HepG2 (cell line): ENCODE measurements at regions not wholly inside any gene's neighbourhood (a gene's known extent, or its start where the extent isn't known, plus 50 kb on each side); places are given as distances from the start of the nearest gene placed in this dataset.

Experiments
- ATAC-seq: fragments of 200-7000 bp; cut with Tn5 transposase; 3 replicates; pipeline ENCODE4 v1.9.1; 2020; ENCODE audit warnings: mild to moderate bottlenecking, moderate library complexity
- BruUV-seq: library from RNA; stranded (reverse); fragments of 400-500 nt; replicated peaks from 2 replicates; lab custom pipeline; 2021; lab: Mats Ljungman, UMichigan
- CTCF ChIA-PET: fragments of 300-600 bp; formaldehyde crosslinking; extraction: SDS; loops from one replicate; lab custom pipeline; 2021; ENCODE audit warnings: low total read pairs, inconsistent platforms, low intra/inter-chr PET ratio; lab: Yijun Ruan, JAX
- POLR2A ChIA-PET: fragments of 350-600 bp; sonication (Branson Sonifier 250); formaldehyde crosslinking; loops from one replicate; lab custom pipeline; 2020; ENCODE audit warnings: antibody characterized with exemption, inconsistent platforms; lab: Yijun Ruan, JAX
- DNase-seq: peaks from one replicate; pipeline ENCODE4 v3.0.0-alpha.2; 2015; ENCODE audit warnings: low spot score
- FAIRE-seq: peaks from 3 replicates; lab custom pipeline; 2011; peaks lifted over from hg19 to GRCh38; lab: Jason Lieb, UNC
- H2AFZ ChIP-seq: one replicate; pipeline ENCODE4 v1.6.1; 2011; ENCODE audit warnings: low read length, inconsistent platforms
- H3K27ac ChIP-seq: fragments of 300-600 bp; 3 replicates; pipeline ENCODE4 v1.8.0; 2011; ENCODE audit warnings: mixed run types, mild to moderate bottlenecking, mixed read lengths, low read length, inconsistent platforms; ENCODE audit not compliant: insufficient read depth; ENCODE audit errors: extremely low read length
- H3K27me3 ChIP-seq, 2 experiments: fragments of 200-600 bp in 1 of 2; 2 replicates in 1 of 2; 3 replicates in 1 of 2; pipeline versions ENCODE4 v1.6.0 to v1.8.0; 2011; ENCODE audit warnings: low read length in 2 of 2, mild to moderate bottlenecking in 2 of 2, moderate library complexity in 2 of 2, inconsistent platforms in 1 of 2; ENCODE audit not compliant: insufficient read depth in 2 of 2, control insufficient read depth in 1 of 2
- H3K36me3 ChIP-seq, 2 experiments: fragments of 200-600 bp in 1 of 2; replicated peaks in 1 of 2; 2 replicates in 1 of 2; 3 replicates in 1 of 2; pipeline versions ENCODE4 v1.5.1 to v1.8.0; 2011; ENCODE audit warnings: low read length in 2 of 2, inconsistent platforms in 1 of 2; ENCODE audit not compliant: insufficient read depth in 2 of 2, control insufficient read depth in 1 of 2
- H3K4me1 ChIP-seq: 2 replicates; pipeline ENCODE4 v1.5.1; 2012; ENCODE audit warnings: low read length, inconsistent platforms; ENCODE audit not compliant: insufficient read depth
- H3K4me2 ChIP-seq: 2 replicates; pipeline ENCODE4 v1.6.0; 2011; ENCODE audit warnings: low read depth, low read length, inconsistent platforms
- H3K4me3 ChIP-seq, 3 experiments: fragments of 200-600 bp in 1 of 3; sonication (generic), shearing (Covaris generic) in 1 of 3; replicated peaks in 1 of 3; 2 replicates each; pipeline ENCODE4 v1.5.1; 2011 to 2016; ENCODE audit warnings: low read length in 3 of 3, inconsistent platforms in 2 of 3, low read depth in 2 of 3, mild to moderate bottlenecking in 2 of 3, control low read depth in 1 of 3, mixed read lengths in 1 of 3; ENCODE audit not compliant: insufficient read depth in 1 of 3
- H3K79me2 ChIP-seq: one replicate; pipeline ENCODE4 v1.6.1; 2011; ENCODE audit warnings: low read length, inconsistent platforms; ENCODE audit not compliant: insufficient read depth
- H3K9ac ChIP-seq: 2 replicates; pipeline ENCODE4 v1.6.0; 2011; ENCODE audit warnings: mild to moderate bottlenecking, low read depth, low read length, inconsistent platforms; ENCODE audit not compliant: insufficient read depth
- H3K9me3 ChIP-seq: 2 replicates; pipeline ENCODE4 v1.5.1; 2012; ENCODE audit warnings: mild to moderate bottlenecking, low read length
- H4K20me1 ChIP-seq: 2 replicates; pipeline ENCODE4 v1.6.0; 2011; ENCODE audit warnings: inconsistent platforms, mild to moderate bottlenecking, low read length, moderate library complexity; ENCODE audit not compliant: insufficient read depth
- ATAD3A ChIP-seq: sonication (generic); formaldehyde crosslinking; IDR thresholded peaks from 2 replicates; pipeline ENCODE4 v1.4.0; 2020; ENCODE audit warnings: missing genetic modification reagents
- IKZF1 ChIP-seq: fragments of 450-650 bp; IDR thresholded peaks from 2 replicates; pipeline ENCODE4 v1.7.1; 2016
- JDP2 ChIP-seq: sonication (generic); formaldehyde crosslinking; IDR thresholded peaks from 2 replicates; pipeline ENCODE4 v1.8.1; 2022; ENCODE audit warnings: missing genetic modification reagents, borderline replicate concordance
- KDM2A ChIP-seq: sonication (generic); formaldehyde crosslinking; IDR thresholded peaks from 2 replicates; pipeline ENCODE4 v1.4.0; 2020; ENCODE audit warnings: low read depth, missing genetic modification reagents, borderline replicate concordance
- KLF11 ChIP-seq: IDR thresholded peaks from 2 replicates; pipeline ENCODE4 v1.6.1; 2016; ENCODE audit warnings: missing compliant biosample characterization
- MBNL3 ChIP-seq: fragments of 250-450 bp; sonication (Bioruptor Pico); conservative IDR thresholded peaks from 2 replicates; pipeline ENCODE4 v1.8.0; 2022; ENCODE audit warnings: mild to moderate bottlenecking, inconsistent platforms
- PAX8 ChIP-seq: sonication (generic); formaldehyde crosslinking; IDR thresholded peaks from 2 replicates; pipeline ENCODE4 v1.8.0; 2022; ENCODE audit warnings: mild to moderate bottlenecking, missing genetic modification reagents, borderline replicate concordance
- RCOR2 ChIP-seq: IDR thresholded peaks from 2 replicates; pipeline ENCODE4 v1.6.1; 2016; ENCODE audit warnings: missing biosample characterization, missing genetic modification reagents
- RFX1 ChIP-seq: fragments of 450-650 bp; IDR thresholded peaks from 2 replicates; pipeline ENCODE4 v1.6.1; 2017
- SMAD3 ChIP-seq: sonication (generic); formaldehyde crosslinking; IDR thresholded peaks from 2 replicates; pipeline ENCODE4 v1.4.0; 2020; ENCODE audit warnings: missing genetic modification reagents
- TCF7 ChIP-seq: sonication (generic); IDR thresholded peaks from 2 replicates; pipeline ENCODE4 v1.6.1; 2016; ENCODE audit warnings: antibody characterized with exemption, low read depth
- XBP1 ChIP-seq: sonication (generic); formaldehyde crosslinking; IDR thresholded peaks from 2 replicates; pipeline ENCODE4 v1.5.0; 2020; ENCODE audit warnings: missing genetic modification reagents
- ZNF235 ChIP-seq: sonication (generic); formaldehyde crosslinking; IDR thresholded peaks from 2 replicates; pipeline ENCODE4 v1.8.1; 2023; ENCODE audit warnings: mild to moderate bottlenecking, missing genetic modification reagents, borderline replicate concordance
- ZNF256 ChIP-seq: sonication (generic); formaldehyde crosslinking; conservative IDR thresholded peaks from 2 replicates; pipeline ENCODE4 v1.4.0; 2020; ENCODE audit warnings: missing genetic modification reagents
- ZNF3 ChIP-seq: IDR thresholded peaks from 2 replicates; pipeline ENCODE4 v1.7.0; 2017; ENCODE audit warnings: inconsistent platforms
- ZNF549 ChIP-seq: sonication (generic); formaldehyde crosslinking; IDR thresholded peaks from 2 replicates; pipeline ENCODE4 v1.5.0; 2020; ENCODE audit warnings: missing genetic modification reagents
- ZNF572 ChIP-seq: sonication (generic); formaldehyde crosslinking; IDR thresholded peaks from 2 replicates; pipeline ENCODE4 v1.5.1; 2020; ENCODE audit warnings: mild to moderate bottlenecking, missing genetic modification reagents
- ZNF652 ChIP-seq: IDR thresholded peaks from 2 replicates; pipeline ENCODE4 v1.6.1; 2016; ENCODE audit warnings: low read depth, borderline replicate concordance
- WGBS: methylation state at CpG from one replicate; pipeline ENCODE4 v1.1.6; 2017; ENCODE audit warnings: low lambda C conversion rate; 5-methylcytosine and 5-hydroxymethylcytosine counted together
- in situ Hi-C: cut with HindIII; loops from 2 replicates; pipeline ENCODE4 v1.10.0; 2017; ENCODE audit warnings: low pct_unique_long_range_greater_than_20kb; ENCODE audit not compliant: extremely low pct_ligation_motif_present
- intact Hi-C: fragments of 100-400 bp; cut with micrococcal nuclease; formaldehyde crosslinking; loops from one replicate; pipeline ENCODE4 v1.10.0; 2022; ENCODE audit not compliant: unreplicated experiment
- TF ChIP-seq, protein P1 (sequence below): sonication (generic); formaldehyde crosslinking; IDR thresholded peaks from 2 replicates; pipeline ENCODE4 v1.5.0; 2020; ENCODE audit warnings: missing genetic modification reagents
- TF ChIP-seq, protein P2 (sequence below), 2 experiments: sonication (generic) in 1 of 2; formaldehyde crosslinking in 1 of 2; IDR thresholded peaks; 2 replicates each; pipeline versions ENCODE4 v1.6.1 to v1.9.0; 2014 to 2022; ENCODE audit warnings: antibody characterized with exemption in 1 of 2, borderline replicate concordance in 1 of 2, inconsistent platforms in 1 of 2, low read depth in 1 of 2, missing genetic modification reagents in 1 of 2

DNA sequence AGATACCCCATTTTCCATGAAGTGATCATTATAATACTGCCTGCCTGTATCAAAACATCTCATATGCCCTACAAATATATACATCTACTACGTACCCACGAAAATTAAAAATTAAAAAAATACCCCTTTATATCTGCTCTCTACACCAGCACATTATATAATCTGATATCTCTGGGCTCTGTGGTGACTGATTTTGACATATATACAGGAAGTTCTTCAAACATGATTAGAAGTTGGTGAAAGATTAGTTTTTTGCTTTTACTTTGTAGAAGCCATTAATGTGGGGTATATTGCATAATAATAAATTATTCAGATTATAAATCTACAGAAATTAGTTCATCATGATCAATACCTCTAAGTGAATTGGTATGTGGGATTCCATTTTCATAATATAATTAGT is 126.7 kb upstream of the MDM1 start:
- no peaks in the 10 kb centered on the region for H3K36me3 ChIP-seq
- no peak overlapping the region for H3K27ac ChIP-seq
- no peaks in the 10 kb centered on the region for H3K79me2 ChIP-seq
- H4K20me1 ChIP-seq = no peaks in the 10 kb centered on the region
- H3K9ac ChIP-seq = no peak overlapping the region
- no peaks in the 10 kb centered on the region for H3K27me3 ChIP-seq
- H3K4me1 ChIP-seq = peaks cover 9% of the 10 kb centered on the region; the same call in 1 of the 2 replicates
- no TSS peak for BruUV-seq
- intact Hi-C loops (no loop called here), in situ Hi-C loops (no loop called here)
- H3K9me3 ChIP-seq = no peaks in the 10 kb centered on the region
- POLR2A ChIA-PET = no interaction called here
- ATAC-seq = no peak
- TF ChIP-seq ZNF235 (CRISPR knock-in tag) (no peak), ZNF652 (CRISPR knock-in tag) (no peak), SMAD3 (CRISPR knock-in tag) (no peak), TCF7 (no peak), ZNF572 (CRISPR knock-in tag) (no peak), RCOR2 (CRISPR knock-in tag) (no peak), ATAD3A (CRISPR knock-in tag) (no peak), JDP2 (CRISPR knock-in tag) (no peak), PAX8 (no peak), IKZF1 (no peak), KDM2A (CRISPR knock-in tag) (no peak), ZNF3 (CRISPR knock-in tag) (no peak), KLF11 (no peak), ZNF256 (CRISPR knock-in tag) (no peak), XBP1 (no peak), RFX1 (no peak), MBNL3 (CRISPR knock-in tag) (no peak), ZNF549 (no peak)
- TF ChIP-seq, protein P1, sequence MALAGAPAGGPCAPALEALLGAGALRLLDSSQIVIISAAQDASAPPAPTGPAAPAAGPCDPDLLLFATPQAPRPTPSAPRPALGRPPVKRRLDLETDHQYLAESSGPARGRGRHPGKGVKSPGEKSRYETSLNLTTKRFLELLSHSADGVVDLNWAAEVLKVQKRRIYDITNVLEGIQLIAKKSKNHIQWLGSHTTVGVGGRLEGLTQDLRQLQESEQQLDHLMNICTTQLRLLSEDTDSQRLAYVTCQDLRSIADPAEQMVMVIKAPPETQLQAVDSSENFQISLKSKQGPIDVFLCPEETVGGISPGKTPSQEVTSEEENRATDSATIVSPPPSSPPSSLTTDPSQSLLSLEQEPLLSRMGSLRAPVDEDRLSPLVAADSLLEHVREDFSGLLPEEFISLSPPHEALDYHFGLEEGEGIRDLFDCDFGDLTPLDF (CRISPR knock-in tag) = no peak
- TF ChIP-seq, protein P2, sequence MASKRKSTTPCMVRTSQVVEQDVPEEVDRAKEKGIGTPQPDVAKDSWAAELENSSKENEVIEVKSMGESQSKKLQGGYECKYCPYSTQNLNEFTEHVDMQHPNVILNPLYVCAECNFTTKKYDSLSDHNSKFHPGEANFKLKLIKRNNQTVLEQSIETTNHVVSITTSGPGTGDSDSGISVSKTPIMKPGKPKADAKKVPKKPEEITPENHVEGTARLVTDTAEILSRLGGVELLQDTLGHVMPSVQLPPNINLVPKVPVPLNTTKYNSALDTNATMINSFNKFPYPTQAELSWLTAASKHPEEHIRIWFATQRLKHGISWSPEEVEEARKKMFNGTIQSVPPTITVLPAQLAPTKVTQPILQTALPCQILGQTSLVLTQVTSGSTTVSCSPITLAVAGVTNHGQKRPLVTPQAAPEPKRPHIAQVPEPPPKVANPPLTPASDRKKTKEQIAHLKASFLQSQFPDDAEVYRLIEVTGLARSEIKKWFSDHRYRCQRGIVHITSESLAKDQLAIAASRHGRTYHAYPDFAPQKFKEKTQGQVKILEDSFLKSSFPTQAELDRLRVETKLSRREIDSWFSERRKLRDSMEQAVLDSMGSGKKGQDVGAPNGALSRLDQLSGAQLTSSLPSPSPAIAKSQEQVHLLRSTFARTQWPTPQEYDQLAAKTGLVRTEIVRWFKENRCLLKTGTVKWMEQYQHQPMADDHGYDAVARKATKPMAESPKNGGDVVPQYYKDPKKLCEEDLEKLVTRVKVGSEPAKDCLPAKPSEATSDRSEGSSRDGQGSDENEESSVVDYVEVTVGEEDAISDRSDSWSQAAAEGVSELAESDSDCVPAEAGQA (IDR thresholded peaks at IDR 0.05; ENCODE audit: low read depth) = no peak
- TF ChIP-seq, protein P2 (CRISPR knock-in tag; IDR thresholded peaks at IDR 0.05; ENCODE audit: borderline replicate concordance) = no peak
- no peak overlapping the region for H3K4me2 ChIP-seq
- no peak overlapping the region for H2AFZ ChIP-seq
- 67% methylated on average over 2 of the region's 2 CpGs for WGBS
- CTCF ChIA-PET = no interaction called here
- H3K4me3 ChIP-seq = no peak overlapping the region
- FAIRE-seq = no peak
- no peak for DNase-seq
